Neural crest cell (in vitro differentiated cells): ENCODE measurements at regions not wholly inside any gene's neighbourhood (a gene's known extent, or its start where the extent isn't known, plus 50 kb on each side); places are given as distances from the start of the nearest gene placed in this dataset.

Experiments
- DNase-seq: peaks from one replicate; pipeline ENCODE4 v3.0.0; 2021; ENCODE audit warnings: low read depth, mixed read lengths, low spot score
- H3K27ac Mint-ChIP-seq: one replicate; pipeline ENCODE4 v1.8.0; 2021; ENCODE audit warnings: mild to moderate bottlenecking, mixed read lengths; ENCODE audit not compliant: unreplicated experiment
- H3K27me3 Mint-ChIP-seq: 2 replicates; pipeline ENCODE4 v1.8.0; 2021; ENCODE audit warnings: low read depth, mild to moderate bottlenecking, mixed read lengths
- H3K36me3 Mint-ChIP-seq: 2 replicates; pipeline ENCODE4 v1.8.0; 2021; ENCODE audit warnings: low read depth, mild to moderate bottlenecking, mixed read lengths
- H3K4me1 Mint-ChIP-seq: 2 replicates; pipeline ENCODE4 v1.8.0; 2021; ENCODE audit warnings: mixed read lengths
- H3K4me3 Mint-ChIP-seq: one replicate; pipeline ENCODE4 v1.8.0; 2021; ENCODE audit warnings: mild to moderate bottlenecking, mixed read lengths
- H3K9me3 Mint-ChIP-seq: 2 replicates; pipeline ENCODE4 v1.8.0; 2021; ENCODE audit warnings: mixed read lengths
- TF ChIP-seq, protein P1 (sequence below): fragments of 200-600 bp; sonication (generic); conservative IDR thresholded peaks from 2 replicates; pipeline ENCODE4 v1.5.0; 2021; ENCODE audit warnings: antibody characterized with exemption, mild to moderate bottlenecking

GRCh38 chr12:127936463-127936862, 330.5 kb upstream of the TMEM132C start:
- Mint-ChIP-seq H3K4me1 (no peaks in the 10 kb centered on the region), H3K9me3 (no peaks in the 10 kb centered on the region), H3K36me3 (no peaks in the 10 kb centered on the region), H3K27ac (no peak overlapping the region), H3K4me3 (no peak overlapping the region), H3K27me3 (peaks cover 9% of the 10 kb centered on the region)
- TF ChIP-seq, protein P1, sequence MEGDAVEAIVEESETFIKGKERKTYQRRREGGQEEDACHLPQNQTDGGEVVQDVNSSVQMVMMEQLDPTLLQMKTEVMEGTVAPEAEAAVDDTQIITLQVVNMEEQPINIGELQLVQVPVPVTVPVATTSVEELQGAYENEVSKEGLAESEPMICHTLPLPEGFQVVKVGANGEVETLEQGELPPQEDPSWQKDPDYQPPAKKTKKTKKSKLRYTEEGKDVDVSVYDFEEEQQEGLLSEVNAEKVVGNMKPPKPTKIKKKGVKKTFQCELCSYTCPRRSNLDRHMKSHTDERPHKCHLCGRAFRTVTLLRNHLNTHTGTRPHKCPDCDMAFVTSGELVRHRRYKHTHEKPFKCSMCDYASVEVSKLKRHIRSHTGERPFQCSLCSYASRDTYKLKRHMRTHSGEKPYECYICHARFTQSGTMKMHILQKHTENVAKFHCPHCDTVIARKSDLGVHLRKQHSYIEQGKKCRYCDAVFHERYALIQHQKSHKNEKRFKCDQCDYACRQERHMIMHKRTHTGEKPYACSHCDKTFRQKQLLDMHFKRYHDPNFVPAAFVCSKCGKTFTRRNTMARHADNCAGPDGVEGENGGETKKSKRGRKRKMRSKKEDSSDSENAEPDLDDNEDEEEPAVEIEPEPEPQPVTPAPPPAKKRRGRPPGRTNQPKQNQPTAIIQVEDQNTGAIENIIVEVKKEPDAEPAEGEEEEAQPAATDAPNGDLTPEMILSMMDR: no peak
- no peak for DNase-seq

DNA sequence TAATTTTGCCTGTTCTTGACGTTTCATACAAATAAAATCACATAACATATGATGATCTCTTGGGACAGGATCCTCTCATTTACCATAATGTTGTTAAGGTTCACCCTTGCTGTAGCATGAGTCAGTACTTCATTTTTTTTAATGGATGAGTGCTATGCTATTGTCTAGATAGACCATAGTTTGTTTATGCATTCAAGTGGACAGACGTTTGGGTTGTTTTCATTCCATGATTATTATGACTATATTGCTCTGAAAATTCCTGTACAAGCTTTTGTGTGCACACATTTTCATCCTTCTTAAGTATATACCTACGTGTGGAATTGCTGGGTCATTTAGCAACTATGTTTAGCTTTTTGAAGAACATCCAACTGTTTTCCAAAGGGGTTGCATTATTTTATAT, 325.6 kb upstream of the TMEM132C start:
- Mint-ChIP-seq H3K4me1 (no peaks in the 10 kb centered on the region), H3K9me3 (peaks cover 4% of the 10 kb centered on the region), H3K27me3 (peaks cover 8% of the 10 kb centered on the region), H3K27ac (no peak overlapping the region), H3K4me3 (no peak overlapping the region), H3K36me3 (no peaks in the 10 kb centered on the region)
- DNase-seq: no peak
- TF ChIP-seq, protein P1: no peak

GRCh38 chr12:127942981-127943380, 324.0 kb upstream of the TMEM132C start:
- no peak for DNase-seq
- Mint-ChIP-seq H3K4me3 (no peak overlapping the region), H3K9me3 (peaks cover 4% of the 10 kb centered on the region), H3K36me3 (no peaks in the 10 kb centered on the region), H3K27me3 (peaks cover 8% of the 10 kb centered on the region), H3K4me1 (no peaks in the 10 kb centered on the region), H3K27ac (no peak overlapping the region)
- TF ChIP-seq, protein P1: no peak

GRCh38 chr12:127943481-127944210, 323.3 kb upstream of the TMEM132C start:
- Mint-ChIP-seq H3K9me3 (peaks cover 4% of the 10 kb centered on the region), H3K4me3 (no peak overlapping the region), H3K27ac (no peak overlapping the region), H3K27me3 (peaks cover 8% of the 10 kb centered on the region), H3K36me3 (no peaks in the 10 kb centered on the region), H3K4me1 (no peaks in the 10 kb centered on the region)
- DNase-seq: no peak
- TF ChIP-seq, protein P1: no peak

DNA sequence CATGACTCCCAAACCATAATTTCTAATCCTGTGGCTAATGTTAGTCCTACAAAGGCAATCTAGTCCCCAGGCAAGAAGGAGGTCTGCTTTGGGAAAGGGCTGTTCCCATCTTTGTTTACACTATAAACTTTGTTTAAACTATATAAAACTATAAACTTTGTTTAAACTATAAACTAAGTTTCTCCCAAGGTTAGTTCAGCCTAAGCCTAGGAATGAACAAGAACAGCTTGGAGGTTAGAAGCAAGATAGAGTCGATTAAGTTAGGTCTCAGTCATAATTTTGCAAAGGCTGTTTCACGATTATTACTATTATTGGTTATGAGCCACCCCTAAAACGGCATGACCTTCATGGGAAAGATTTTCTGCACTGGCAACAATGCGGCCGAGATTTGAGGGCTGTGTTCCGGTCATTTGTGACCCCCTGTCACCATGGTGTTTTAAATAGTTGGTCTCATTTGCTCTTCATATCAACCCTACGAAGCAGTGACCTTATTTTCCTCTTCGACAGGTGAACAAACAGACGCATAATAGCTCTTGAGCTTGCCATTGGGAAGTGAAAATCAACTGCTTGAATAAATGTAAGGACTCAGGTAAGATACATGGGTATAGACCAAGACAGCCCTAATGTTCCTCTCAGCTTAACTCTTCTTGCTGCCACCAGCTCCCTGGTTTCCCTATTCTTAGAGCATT, 322.6 kb upstream of the TMEM132C start:
- Mint-ChIP-seq H3K36me3 (no peaks in the 10 kb centered on the region), H3K9me3 (peaks cover 4% of the 10 kb centered on the region)

More for the DNA sequence above, 322.6 kb upstream of the TMEM132C start:
- TF ChIP-seq, protein P1: no peak
- Mint-ChIP-seq H3K27ac (no peak overlapping the region), H3K27me3 (peaks cover 5% of the 10 kb centered on the region), H3K4me3 (no peak overlapping the region), H3K4me1 (no peaks in the 10 kb centered on the region)
- no peak for DNase-seq
